Adrenal gland (tissue), 9 donors: ENCODE measurements at regions not wholly inside any gene's neighbourhood (a gene's known extent, or its start where the extent isn't known, plus 50 kb on each side); places are given as distances from the start of the nearest gene placed in this dataset.
A peak's percentile ranks its signal among the peaks of the same experiment; 100 is the strongest.

Source experiments
- DNase-seq, 7 donors: peaks; one replicate each; pipeline ENCODE4 v3.0.0-alpha.2; 2019 to 2020
- H3K27ac ChIP-seq, 5 donors: fragments of 200-600 bp; sonication (generic) in 4 of 5; 1 replicate in 3 of 5; 2 replicates in 2 of 5; pipeline versions ENCODE4 v1.5.1 to v1.8.0; 2016 to 2020; ENCODE audit warnings: mild to moderate bottlenecking in 1 of 5
- H3K27me3 ChIP-seq: fragments of 200-600 bp; 2 replicates; pipeline ENCODE4 v1.8.0; 2021
- H3K36me3 ChIP-seq, 2 donors: fragments of 200-600 bp; replicated peaks in 1 of 2; 1 replicate in 1 of 2; 2 replicates in 1 of 2; pipeline versions ENCODE4 v1.5.1 to v1.8.0; 2018 to 2022
- H3K4me1 ChIP-seq, 2 donors: fragments of 200-600 bp; replicated peaks in 1 of 2; 1 replicate in 1 of 2; 2 replicates in 1 of 2; pipeline versions ENCODE4 v1.5.1 to v1.8.0; 2018 to 2021
- H3K4me3 ChIP-seq, 4 donors: fragments of 200-600 bp; sonication (generic) in 3 of 4; one replicate each; pipeline ENCODE4 v1.5.1; 2016 to 2018
- H3K9me3 ChIP-seq, 3 donors: fragments of 200-600 bp; sonication (generic) in 1 of 3; replicated peaks in 1 of 3; 1 replicate in 2 of 3; 2 replicates in 1 of 3; pipeline versions ENCODE4 v1.5.1 to v1.8.0; 2016 to 2021
- CTCF ChIP-seq, 6 experiments: fragments of 450-650 bp in 4 of 6; fragments of 200-600 bp in 2 of 6; sonication (generic) in 1 of 6; IDR thresholded peaks; 1 replicate in 5 of 6; 2 replicates in 1 of 6; pipeline versions ENCODE4 v1.5.1 to v1.8.0; 2016 to 2021; ENCODE audit warnings: antibody characterized with exemption in 6 of 6, mild to moderate bottlenecking in 2 of 6, moderate library complexity in 1 of 6
- POLR2A ChIP-seq, 2 donors: fragments of 450-650 bp; IDR thresholded peaks; one replicate each; pipeline ENCODE4 v1.6.1; 2017; ENCODE audit warnings: antibody characterized with exemption in 2 of 2, mild to moderate bottlenecking in 2 of 2, moderate library complexity in 1 of 2
- WGBS, 4 donors: extraction: QIAGEN DNeasy Blood & Tissue Kit in 2 of 4; methylation state at CpG; one replicate each; pipeline versions ENCODE4 v1.1.5 to v1.1.7; 2013 to 2017; 5-methylcytosine and 5-hydroxymethylcytosine counted together
- intact Hi-C, 2 donors: fragments of 100-400 bp; cut with DNase I; formaldehyde crosslinking; loops; one replicate each; pipeline versions ENCODE4 v1.14.1 to v1.15.0; 2022 to 2023
- donor health status: healthy with polysubstance abuse.
- donor health status: Bipolar disorder and iron deficiency.
- donor health status: DM: yes; HTN: yes; CAD: no.
- donor health status: DM: no; HTN: no; CAD: no.
- donor health status: DM: no; HTN: no; CAD: no.

GRCh38 chr16:73973174-73973573, 323.4 kb upstream of the PSMD7 start:
- Histone ChIP-seq H3K27ac (no peak overlapping the region), H3K9me3 (no peaks in the 10 kb centered on the region), H3K27me3 (peaks cover 7% of the 10 kb centered on the region), H3K4me1 (no peaks in the 10 kb centered on the region), H3K4me3 (no peak overlapping the region), H3K36me3 (no peaks in the 10 kb centered on the region)
- 70 to 77% (median 73%) methylated on average over 4 of the region's 4 CpGs for WGBS, 4 donors
- TF ChIP-seq CTCF (IDR thresholded peaks at IDR 0.05) = no peak
- no peak for TF ChIP-seq POLR2A (IDR thresholded peaks at IDR 0.05)
- DNase-seq = no peak
- intact Hi-C loops = no loop called here

GRCh38 chr16:73966851-73967250, 329.8 kb upstream of the PSMD7 start:
- intact Hi-C loops = no loop called here
- Histone ChIP-seq H3K36me3 (no peaks in the 10 kb centered on the region), H3K9me3 (no peaks in the 10 kb centered on the region), H3K4me1 (no peaks in the 10 kb centered on the region), H3K27ac (no peak overlapping the region), H3K27me3 (peaks cover 7% of the 10 kb centered on the region), H3K4me3 (no peak overlapping the region)
- TF ChIP-seq POLR2A (IDR thresholded peaks at IDR 0.05) (no peak), CTCF (IDR thresholded peaks at IDR 0.05) (no peak)
- no peak for DNase-seq
- whole genome bisulfite sequencing, 4 donors = 79 to 82% (median 79%) methylated on average over 5 of the region's 5 CpGs

GRCh38 chr16:73965591-73965990, 331.0 kb upstream of the PSMD7 start:
- intact Hi-C loops = no loop called here
- WGBS, 4 donors = 89 to 93% (median 92%) methylated on average over 3 of the region's 3 CpGs
- Histone ChIP-seq H3K4me3 (no peak overlapping the region), H3K27me3 (peaks cover 7% of the 10 kb centered on the region), H3K36me3 (no peaks in the 10 kb centered on the region), H3K27ac (no peak overlapping the region), H3K4me1 (no peaks in the 10 kb centered on the region), H3K9me3 (no peaks in the 10 kb centered on the region)
- DNase-seq = no peak
- TF ChIP-seq CTCF (IDR thresholded peaks at IDR 0.05) (no peak), POLR2A (IDR thresholded peaks at IDR 0.05) (no peak)

- H3K4me3 ChIP-seq = no peak overlapping the region
- peak; percentile 45 to 88 (median 65) for DNase-seq
- no peak for TF ChIP-seq POLR2A (IDR thresholded peaks at IDR 0.05)
- peak; percentile 59 to 92 (median 72) for TF ChIP-seq CTCF (IDR thresholded peaks at IDR 0.05)
- no peaks in the 10 kb centered on the region for H3K9me3 ChIP-seq
- H3K4me1 ChIP-seq = peaks cover 0 to 3% of the 10 kb centered on the region in 2 donors
- no peaks in the 10 kb centered on the region for H3K36me3 ChIP-seq
- 40 to 43% (median 42%) methylated on average over 10 of the region's 10 CpGs for WGBS, 4 donors
- intact Hi-C loops = no loop called here
- H3K27ac ChIP-seq = no peak overlapping the region
- no peaks in the 10 kb centered on the region for H3K27me3 ChIP-seq
Observed at GRCh38 chr16:73956587-73957494, 339.8 kb upstream of the PSMD7 start.
